ENCODE measurements at regions not wholly inside any gene's neighbourhood (a gene's known extent, or its start where the extent isn't known, plus 50 kb on each side); places are given as distances from the start of the nearest gene placed in this dataset.

DNA sequence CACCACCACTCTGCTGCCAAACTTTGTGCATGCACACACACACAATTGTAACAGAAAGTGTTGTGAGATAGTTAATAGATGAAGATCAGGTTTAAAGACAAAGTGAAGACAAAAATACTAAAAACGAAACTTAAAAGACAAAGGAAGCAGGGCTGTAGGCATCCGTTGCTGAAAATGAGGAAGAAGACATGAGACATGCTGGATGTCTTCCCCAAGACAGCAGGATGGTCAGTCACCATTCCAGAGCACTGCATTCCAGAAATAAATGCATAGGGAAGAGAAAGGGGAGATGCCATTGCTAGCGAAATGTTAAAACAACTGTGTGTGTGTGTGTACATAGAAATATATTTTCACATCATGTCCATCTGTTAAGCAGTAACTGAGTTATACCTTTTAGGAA is 520.1 kb downstream of the SUCLA2 start:
- H3K9me3 ChIP-seq (ENCODE audit: control insufficient read depth, insufficient read depth, low read depth, low read length) = no peaks in the 10 kb centered on the region
- no peaks in the 10 kb centered on the region for H3K36me3 ChIP-seq (ENCODE audit: control insufficient read depth in 2 of 2, insufficient read depth in 1 of 2, low read length in 2 of 2)
- no peak overlapping the region for H3K27ac ChIP-seq (ENCODE audit: extremely low read depth, low read depth, low read length)
- ChIA-PET POLR2A (no interaction called here), CTCF (no interaction called here)
- TF ChIP-seq ZNF24 (tag by site-specific recombination; IDR thresholded peaks at IDR 0.05) (no peak), ZNF114 (tag by site-specific recombination; IDR thresholded peaks at IDR 0.05) (no peak), ZNF169 (tag by site-specific recombination; IDR thresholded peaks at IDR 0.05) (no peak), ZNF202 (tag by site-specific recombination; IDR thresholded peaks at IDR 0.05; ENCODE audit: borderline replicate concordance) (no peak), ZSCAN16 (tag by site-specific recombination; IDR thresholded peaks at IDR 0.05) (no peak), ZNF423 (tag by site-specific recombination; IDR thresholded peaks at IDR 0.05) (no peak), ZNF501 (tag by site-specific recombination; IDR thresholded peaks at IDR 0.05) (no peak), ZNF23 (tag by site-specific recombination; IDR thresholded peaks at IDR 0.05; ENCODE audit: borderline replicate concordance) (no peak), ZNF354C (tag by site-specific recombination; IDR thresholded peaks at IDR 0.05; ENCODE audit: borderline replicate concordance, low read depth) (no peak), ZNF324 (tag by site-specific recombination; IDR thresholded peaks at IDR 0.05) (no peak), ZNF211 (tag by site-specific recombination; IDR thresholded peaks at IDR 0.05; ENCODE audit: low read depth) (no peak), GFI1B (tag by site-specific recombination; IDR thresholded peaks at IDR 0.05) (no peak), ZNF776 (tag by site-specific recombination; IDR thresholded peaks at IDR 0.05; ENCODE audit: borderline replicate concordance) (no peak), PRDM1 (tag by site-specific recombination; IDR thresholded peaks at IDR 0.05) (no peak), ZNF221 (tag by site-specific recombination; IDR thresholded peaks at IDR 0.05; ENCODE audit: borderline replicate concordance) (no peak), ZNF341 (tag by site-specific recombination; IDR thresholded peaks at IDR 0.05; ENCODE audit: low read depth) (no peak)
- TF ChIP-seq, protein P1, sequence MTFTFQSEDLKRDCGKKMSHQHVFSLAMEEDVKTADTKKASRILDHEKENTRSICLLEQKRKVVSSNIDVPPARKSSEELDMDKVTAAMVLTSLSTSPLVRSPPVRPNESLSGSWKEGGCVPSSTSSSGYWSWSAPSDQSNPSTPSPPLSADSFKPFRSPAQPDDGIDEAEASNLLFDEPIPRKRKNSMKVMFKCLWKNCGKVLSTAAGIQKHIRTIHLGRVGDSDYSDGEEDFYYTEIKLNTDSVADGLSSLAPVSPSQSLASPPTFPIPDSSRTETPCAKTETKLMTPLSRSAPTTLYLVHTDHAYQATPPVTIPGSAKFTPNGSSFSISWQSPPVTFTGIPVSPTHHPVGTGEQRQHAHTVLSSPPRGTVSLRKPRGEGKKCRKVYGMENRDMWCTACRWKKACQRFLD (tag by site-specific recombination; IDR thresholded peaks at IDR 0.05) = no peak
- TF ChIP-seq, protein P2, sequence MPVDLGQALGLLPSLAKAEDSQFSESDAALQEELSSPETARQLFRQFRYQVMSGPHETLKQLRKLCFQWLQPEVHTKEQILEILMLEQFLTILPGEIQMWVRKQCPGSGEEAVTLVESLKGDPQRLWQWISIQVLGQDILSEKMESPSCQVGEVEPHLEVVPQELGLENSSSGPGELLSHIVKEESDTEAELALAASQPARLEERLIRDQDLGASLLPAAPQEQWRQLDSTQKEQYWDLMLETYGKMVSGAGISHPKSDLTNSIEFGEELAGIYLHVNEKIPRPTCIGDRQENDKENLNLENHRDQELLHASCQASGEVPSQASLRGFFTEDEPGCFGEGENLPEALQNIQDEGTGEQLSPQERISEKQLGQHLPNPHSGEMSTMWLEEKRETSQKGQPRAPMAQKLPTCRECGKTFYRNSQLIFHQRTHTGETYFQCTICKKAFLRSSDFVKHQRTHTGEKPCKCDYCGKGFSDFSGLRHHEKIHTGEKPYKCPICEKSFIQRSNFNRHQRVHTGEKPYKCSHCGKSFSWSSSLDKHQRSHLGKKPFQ (tag by site-specific recombination; IDR thresholded peaks at IDR 0.05) = no peak
- no peak overlapping the region for H3K4me3 ChIP-seq (ENCODE audit: low read depth, low read length)
- no peaks in the 10 kb centered on the region for H3K4me1 ChIP-seq (ENCODE audit: control insufficient read depth, insufficient read depth, low read length)

DNA sequence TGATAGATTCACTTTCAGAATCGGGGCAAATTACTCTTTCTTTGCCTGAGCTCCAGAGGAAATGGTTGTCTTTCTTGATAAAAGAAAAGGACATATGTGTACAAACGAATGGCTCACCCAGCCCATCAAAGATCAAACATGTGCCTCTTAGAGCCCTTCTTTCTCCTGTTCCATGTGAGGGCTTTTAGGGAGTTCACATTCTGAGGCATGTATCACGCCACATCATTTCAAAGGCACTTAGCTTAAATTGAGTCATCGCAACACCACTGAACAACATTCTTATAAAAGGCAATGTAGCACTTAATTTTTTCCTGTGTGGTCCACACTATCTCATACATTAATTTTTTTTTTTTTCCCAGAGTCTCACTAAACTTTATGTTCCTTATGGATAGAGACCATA is 521.0 kb downstream of the SUCLA2 start:
- ChIA-PET CTCF (interaction anchor here (0.6 kb wide), 1 partner anchor 761 kb away, joined by 4 read pairs; no protein-coding TSS in a partner anchor), POLR2A (no interaction called here)
- TF ChIP-seq ZNF391 (tag by site-specific recombination; IDR thresholded peaks at IDR 0.05; ENCODE audit: borderline replicate concordance, low read depth) (no peak), ZNF707 (tag by site-specific recombination; IDR thresholded peaks at IDR 0.05) (no peak)
- no peaks in the 10 kb centered on the region for H3K36me3 ChIP-seq (ENCODE audit: control insufficient read depth in 2 of 2, insufficient read depth in 1 of 2, low read length in 2 of 2)
- H3K4me1 ChIP-seq (ENCODE audit: control insufficient read depth, insufficient read depth, low read length) = no peaks in the 10 kb centered on the region
- H3K27ac ChIP-seq (ENCODE audit: extremely low read depth, low read depth, low read length) = no peak overlapping the region
- no peaks in the 10 kb centered on the region for H3K9me3 ChIP-seq (ENCODE audit: control insufficient read depth, insufficient read depth, low read depth, low read length)
- H3K4me3 ChIP-seq (ENCODE audit: low read depth, low read length) = no peak overlapping the region

DNA sequence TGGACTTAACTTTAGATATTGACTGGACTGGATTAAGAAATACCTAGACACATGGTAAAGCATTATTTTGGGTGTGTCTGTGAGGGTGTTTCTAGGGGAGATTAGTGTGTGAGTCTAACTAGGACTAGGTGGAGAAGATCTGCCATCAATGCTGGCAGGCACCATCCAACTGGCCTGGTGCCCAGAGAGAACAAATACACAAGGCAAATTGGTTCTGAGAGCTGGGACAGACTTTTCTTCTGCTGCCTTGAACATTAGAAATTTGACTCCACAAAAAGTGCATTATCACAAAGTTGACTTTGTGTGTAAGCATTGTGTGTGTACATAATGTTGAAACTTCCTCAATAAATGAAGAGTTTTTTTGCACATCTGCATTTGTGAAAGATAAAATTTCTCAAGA is 522.1 kb downstream of the SUCLA2 start:
- no peaks in the 10 kb centered on the region for H3K36me3 ChIP-seq (ENCODE audit: control insufficient read depth in 2 of 2, insufficient read depth in 1 of 2, low read length in 2 of 2)
- no peak overlapping the region for H3K27ac ChIP-seq (ENCODE audit: extremely low read depth, low read depth, low read length)
- no peaks in the 10 kb centered on the region for H3K9me3 ChIP-seq (ENCODE audit: control insufficient read depth, insufficient read depth, low read depth, low read length)
- ChIA-PET CTCF (interaction anchor here (0.7 kb wide), 1 partner anchor 499 kb away, joined by 3 read pairs; no protein-coding TSS in a partner anchor), POLR2A (no interaction called here)
- H3K4me1 ChIP-seq (ENCODE audit: control insufficient read depth, insufficient read depth, low read length) = no peaks in the 10 kb centered on the region
- no peak overlapping the region for H3K4me3 ChIP-seq (ENCODE audit: low read depth, low read length)
- TF ChIP-seq ZNF121 (tag by site-specific recombination; IDR thresholded peaks at IDR 0.05) = no peak
- no peak for TF ChIP-seq ZNF677 (tag by site-specific recombination; IDR thresholded peaks at IDR 0.05)
- no peak for TF ChIP-seq MZF1 (tag by site-specific recombination; IDR thresholded peaks at IDR 0.05; ENCODE audit: borderline replicate concordance)
- no peak for TF ChIP-seq ZSCAN23 (tag by site-specific recombination; IDR thresholded peaks at IDR 0.05)
- TF ChIP-seq, protein P3, sequence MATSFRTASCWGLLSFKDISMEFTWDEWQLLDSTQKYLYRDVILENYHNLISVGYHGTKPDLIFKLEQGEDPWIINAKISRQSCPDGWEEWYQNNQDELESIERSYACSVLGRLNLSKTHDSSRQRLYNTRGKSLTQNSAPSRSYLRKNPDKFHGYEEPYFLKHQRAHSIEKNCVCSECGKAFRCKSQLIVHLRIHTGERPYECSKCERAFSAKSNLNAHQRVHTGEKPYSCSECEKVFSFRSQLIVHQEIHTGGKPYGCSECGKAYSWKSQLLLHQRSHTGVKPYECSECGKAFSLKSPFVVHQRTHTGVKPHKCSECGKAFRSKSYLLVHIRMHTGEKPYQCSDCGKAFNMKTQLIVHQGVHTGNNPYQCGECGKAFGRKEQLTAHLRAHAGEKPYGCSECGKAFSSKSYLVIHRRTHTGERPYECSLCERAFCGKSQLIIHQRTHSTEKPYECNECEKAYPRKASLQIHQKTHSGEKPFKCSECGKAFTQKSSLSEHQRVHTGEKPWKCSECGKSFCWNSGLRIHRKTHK (tag by site-specific recombination; IDR thresholded peaks at IDR 0.05) = no peak
- no peak for TF ChIP-seq ZNF768 (tag by site-specific recombination; IDR thresholded peaks at IDR 0.05)
- TF ChIP-seq, protein P4, sequence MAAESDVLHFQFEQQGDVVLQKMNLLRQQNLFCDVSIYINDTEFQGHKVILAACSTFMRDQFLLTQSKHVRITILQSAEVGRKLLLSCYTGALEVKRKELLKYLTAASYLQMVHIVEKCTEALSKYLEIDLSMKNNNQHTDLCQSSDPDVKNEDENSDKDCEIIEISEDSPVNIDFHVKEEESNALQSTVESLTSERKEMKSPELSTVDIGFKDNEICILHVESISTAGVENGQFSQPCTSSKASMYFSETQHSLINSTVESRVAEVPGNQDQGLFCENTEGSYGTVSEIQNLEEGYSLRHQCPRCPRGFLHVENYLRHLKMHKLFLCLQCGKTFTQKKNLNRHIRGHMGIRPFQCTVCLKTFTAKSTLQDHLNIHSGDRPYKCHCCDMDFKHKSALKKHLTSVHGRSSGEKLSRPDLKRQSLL (tag by site-specific recombination; IDR thresholded peaks at IDR 0.05) = no peak
- no peak for TF ChIP-seq ZSCAN30 (tag by site-specific recombination; IDR thresholded peaks at IDR 0.05)
- TF ChIP-seq ZNF596 (tag by site-specific recombination; IDR thresholded peaks at IDR 0.05) = no peak
- no peak for TF ChIP-seq ZNF558 (tag by site-specific recombination; IDR thresholded peaks at IDR 0.05)
